DND-41 (cell line): ENCODE measurements at regions not wholly inside any gene's neighbourhood (a gene's known extent, or its start where the extent isn't known, plus 50 kb on each side); places are given as distances from the start of the nearest gene placed in this dataset.

Experiments
- EZH2 ChIP-seq: IDR thresholded peaks from 3 replicates; pipeline ENCODE4 v1.6.1; 2012; ENCODE audit warnings: borderline replicate concordance, low read depth, mild to moderate bottlenecking, moderate library complexity, low read length, inconsistent platforms; ENCODE audit not compliant: severe bottlenecking
- TF ChIP-seq, protein P1 (sequence below): IDR thresholded peaks from 2 replicates; pipeline ENCODE4 v1.5.1; 2012; ENCODE audit warnings: borderline replicate concordance, low read length, moderate library complexity, mild to moderate bottlenecking; ENCODE audit not compliant: poor library complexity, severe bottlenecking; ENCODE audit errors: extremely low read depth

DNA sequence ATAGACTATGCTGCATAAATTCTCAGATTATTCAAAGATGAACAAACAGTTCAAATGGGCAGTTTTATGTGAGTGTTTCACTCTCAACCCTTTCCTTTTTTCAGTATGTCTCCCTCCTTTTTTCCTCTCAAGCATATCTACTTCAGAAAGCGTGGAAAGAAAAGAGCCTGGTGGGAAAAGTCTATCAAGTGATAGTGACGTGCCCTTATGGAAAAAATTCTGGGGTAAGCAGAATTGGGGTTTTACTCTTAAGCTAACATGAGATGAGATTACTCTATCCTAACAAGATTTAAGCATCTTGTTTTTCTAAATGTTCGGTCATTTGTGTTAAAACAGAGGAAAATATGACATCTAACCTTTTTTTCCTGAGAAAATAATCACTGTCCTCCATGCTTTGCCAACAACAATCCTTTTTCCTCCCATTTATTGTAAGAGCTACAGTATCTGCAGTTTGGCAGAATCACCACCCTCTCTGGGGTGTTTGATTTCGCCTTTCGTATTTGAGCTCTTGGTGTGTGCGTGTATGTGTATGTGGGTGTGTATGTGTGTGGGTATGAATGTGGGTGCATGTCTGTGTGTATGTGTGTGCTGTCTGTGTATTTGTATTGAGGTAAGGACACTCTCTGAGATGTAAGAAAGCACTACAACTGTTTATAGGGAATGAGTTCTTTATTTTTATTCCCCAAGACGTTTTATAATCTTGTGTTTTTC, 143.9 kb upstream of the L3MBTL4 start:
- TF ChIP-seq, protein P1, sequence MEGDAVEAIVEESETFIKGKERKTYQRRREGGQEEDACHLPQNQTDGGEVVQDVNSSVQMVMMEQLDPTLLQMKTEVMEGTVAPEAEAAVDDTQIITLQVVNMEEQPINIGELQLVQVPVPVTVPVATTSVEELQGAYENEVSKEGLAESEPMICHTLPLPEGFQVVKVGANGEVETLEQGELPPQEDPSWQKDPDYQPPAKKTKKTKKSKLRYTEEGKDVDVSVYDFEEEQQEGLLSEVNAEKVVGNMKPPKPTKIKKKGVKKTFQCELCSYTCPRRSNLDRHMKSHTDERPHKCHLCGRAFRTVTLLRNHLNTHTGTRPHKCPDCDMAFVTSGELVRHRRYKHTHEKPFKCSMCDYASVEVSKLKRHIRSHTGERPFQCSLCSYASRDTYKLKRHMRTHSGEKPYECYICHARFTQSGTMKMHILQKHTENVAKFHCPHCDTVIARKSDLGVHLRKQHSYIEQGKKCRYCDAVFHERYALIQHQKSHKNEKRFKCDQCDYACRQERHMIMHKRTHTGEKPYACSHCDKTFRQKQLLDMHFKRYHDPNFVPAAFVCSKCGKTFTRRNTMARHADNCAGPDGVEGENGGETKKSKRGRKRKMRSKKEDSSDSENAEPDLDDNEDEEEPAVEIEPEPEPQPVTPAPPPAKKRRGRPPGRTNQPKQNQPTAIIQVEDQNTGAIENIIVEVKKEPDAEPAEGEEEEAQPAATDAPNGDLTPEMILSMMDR, result no peak
- no peak for TF ChIP-seq EZH2
